ENCODE measurements at regions not wholly inside any gene's neighbourhood (a gene's known extent, or its start where the extent isn't known, plus 50 kb on each side); places are given as distances from the start of the nearest gene placed in this dataset.

DNA sequence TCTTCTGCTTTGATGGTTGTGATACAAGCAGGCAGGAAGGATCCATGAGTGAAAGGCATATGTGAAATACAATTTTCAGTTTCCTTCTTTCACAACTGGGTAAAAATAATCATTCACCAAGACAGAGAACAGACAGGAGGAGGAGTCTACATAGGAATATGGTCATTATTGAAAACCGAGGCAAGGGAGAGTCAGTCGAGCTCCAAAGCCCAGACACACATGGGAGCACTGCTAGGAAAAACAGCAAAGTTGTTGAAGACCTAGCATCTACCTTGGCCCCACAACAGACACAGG, 260.6 kb downstream of the ERMARD start:
- ATAC-seq (ENCODE audit: insufficient read depth, low FRiP score) (no peak), DNase-seq (no peak)
- Histone ChIP-seq H3K4me1 (ENCODE audit: control insufficient read depth in 5 of 5, insufficient read depth in 5 of 5, low read length in 5 of 5) (peaks cover 0 to 16% (median 3%) of the 10 kb centered on the region in 5 donors), H3K36me3 (ENCODE audit: control insufficient read depth in 4 of 4, insufficient read depth in 4 of 4, low read length in 4 of 4) (no peaks in the 10 kb centered on the region), H3K9ac (ENCODE audit: insufficient read depth in 1 of 2, low read length in 2 of 2) (no peak overlapping the region), H3K9me3 (ENCODE audit: control insufficient read depth in 4 of 4, insufficient read depth in 3 of 4, low read length in 3 of 4) (peaks cover 0 to 7% (median 1%) of the 10 kb centered on the region in 4 donors), H3K27ac (ENCODE audit: low read depth in 1 of 2, low read length in 1 of 2) (no peak overlapping the region), H3K4me3 (no peak overlapping the region), H3K27me3 (ENCODE audit: control insufficient read depth in 3 of 3, insufficient read depth in 3 of 3, low read length in 2 of 3) (peaks cover 0 to 51% (median 0%) of the 10 kb centered on the region in 3 donors)
- 80 to 92% methylated on average over 2 of the region's 2 CpGs for WGBS, 2 donors
- no peak for TF ChIP-seq CTCF (IDR thresholded peaks at IDR 0.05; ENCODE audit: control extremely low read depth, extremely low read depth)

- peak overlapping the region in 1 of 2 donors; percentile 21 for H3K27ac ChIP-seq (ENCODE audit: low read depth in 1 of 2, low read length in 1 of 2)
- ATAC-seq (ENCODE audit: insufficient read depth, low FRiP score) (peak; percentile 57), DNase-seq (peak in 2 of 3 donors; percentile 34 to 39)
These were observed 260.0 kb downstream of the ERMARD start for GRCh38 chr6:170011204-170012036.

DNA sequence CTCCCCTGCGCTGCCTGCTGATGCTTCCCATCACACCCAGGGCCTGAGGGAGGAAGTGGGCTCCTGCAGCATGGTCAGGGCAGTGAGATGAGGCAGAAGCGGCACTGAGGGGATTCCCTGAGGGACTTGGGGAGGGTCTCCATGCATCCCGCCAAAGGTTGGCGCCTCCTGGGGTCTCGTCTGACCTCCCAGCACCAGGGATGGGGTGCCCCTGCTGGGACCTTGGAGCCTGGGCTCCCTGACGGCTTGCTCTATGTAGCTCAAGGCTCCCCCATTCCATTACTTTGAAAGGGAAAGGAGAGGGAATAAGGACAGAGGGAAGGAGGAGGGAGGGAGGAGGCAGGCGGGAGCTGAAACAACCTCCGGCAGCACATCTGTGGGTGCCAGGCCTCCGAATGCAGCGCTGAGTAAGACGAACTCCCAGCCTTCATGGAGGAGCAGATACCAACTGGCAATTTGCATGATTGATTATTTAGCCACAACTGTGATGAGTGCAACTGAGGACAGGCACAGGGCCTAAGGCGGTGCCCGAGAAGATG, 259.3 kb downstream of the ERMARD start:
- H3K4me3 ChIP-seq, result no peak overlapping the region
- TF ChIP-seq CTCF (IDR thresholded peaks at IDR 0.05; ENCODE audit: control extremely low read depth, extremely low read depth), result no peak
- H3K4me1 ChIP-seq (ENCODE audit: control insufficient read depth in 5 of 5, insufficient read depth in 5 of 5, low read length in 5 of 5), result peaks cover 0 to 19% (median 3%) of the 10 kb centered on the region in 5 donors
- ATAC-seq (ENCODE audit: insufficient read depth, low FRiP score), result no peak
- WGBS, 2 donors, result 61 to 69% methylated on average over 13 of the region's 13 CpGs
- DNase-seq, result no peak
- peaks cover 0 to 7% (median 1%) of the 10 kb centered on the region in 4 donors for H3K9me3 ChIP-seq (ENCODE audit: control insufficient read depth in 4 of 4, insufficient read depth in 3 of 4, low read length in 3 of 4)
- peak overlapping the region in 1 of 2 donors; percentile 21 for H3K27ac ChIP-seq (ENCODE audit: low read depth in 1 of 2, low read length in 1 of 2)
- peaks cover 0 to 43% (median 0%) of the 10 kb centered on the region in 3 donors for H3K27me3 ChIP-seq (ENCODE audit: control insufficient read depth in 3 of 3, insufficient read depth in 3 of 3, low read length in 2 of 3)
- no peak overlapping the region for H3K9ac ChIP-seq (ENCODE audit: insufficient read depth in 1 of 2, low read length in 2 of 2)
- H3K36me3 ChIP-seq (ENCODE audit: control insufficient read depth in 4 of 4, insufficient read depth in 4 of 4, low read length in 4 of 4), result no peaks in the 10 kb centered on the region

More at GRCh38 chr6:170011204-170012036, 260.0 kb downstream of the ERMARD start:
- peaks cover 0 to 7% (median 1%) of the 10 kb centered on the region in 4 donors for H3K9me3 ChIP-seq (ENCODE audit: control insufficient read depth in 4 of 4, insufficient read depth in 3 of 4, low read length in 3 of 4)
- peaks cover 0 to 50% (median 0%) of the 10 kb centered on the region in 3 donors for H3K27me3 ChIP-seq (ENCODE audit: control insufficient read depth in 3 of 3, insufficient read depth in 3 of 3, low read length in 2 of 3)
- H3K36me3 ChIP-seq (ENCODE audit: control insufficient read depth in 4 of 4, insufficient read depth in 4 of 4, low read length in 4 of 4), result no peaks in the 10 kb centered on the region
- no peak overlapping the region for H3K9ac ChIP-seq (ENCODE audit: insufficient read depth in 1 of 2, low read length in 2 of 2)
- TF ChIP-seq CTCF (IDR thresholded peaks at IDR 0.05; ENCODE audit: control extremely low read depth, extremely low read depth), result no peak
- no peak overlapping the region for H3K4me3 ChIP-seq
- peaks cover 0 to 19% (median 3%) of the 10 kb centered on the region in 5 donors for H3K4me1 ChIP-seq (ENCODE audit: control insufficient read depth in 5 of 5, insufficient read depth in 5 of 5, low read length in 5 of 5)
- 51 to 58% methylated on average over 21 to 23 of the region's 23 CpGs for WGBS, 2 donors

All from lung (tissue), 11 donors.